Stimulated activated CD4-positive, alpha-beta T cell treated with anti-CD3 and anti-CD28 coated beads, Interleukin-2, amount 100 ng/mL, for 48 hours (primary cell): ENCODE measurements at regions not wholly inside any gene's neighbourhood (a gene's known extent, or its start where the extent isn't known, plus 50 kb on each side); places are given as distances from the start of the nearest gene placed in this dataset.

Experiments
- DNase-seq, 2 donors: peaks; one replicate each; pipeline ENCODE4 v3.0.0-alpha.2; 2020

GRCh38 chr2:235141411-235142128 lies 189.8 kb downstream of the SH3BP4 start:
- DNase-seq: no peak

- no peak for DNase-seq
These were observed 190.8 kb downstream of the SH3BP4 start for GRCh38 chr2:235142601-235143000.

GRCh38 chr2:235143789-235144188 lies 192.0 kb downstream of the SH3BP4 start:
- DNase-seq: no peak

GRCh38 chr2:235144291-235144690 lies 192.5 kb downstream of the SH3BP4 start:
- no peak for DNase-seq

GRCh38 chr2:235146206-235146605 lies 194.4 kb downstream of the SH3BP4 start:
- DNase-seq: no peak

- DNase-seq: no peak
These were observed 195.2 kb downstream of the SH3BP4 start for GRCh38 chr2:235146871-235147565.

- no peak for DNase-seq
These were observed 196.7 kb downstream of the SH3BP4 start for GRCh38 chr2:235148201-235149170.

- DNase-seq: no peak
These were observed 197.4 kb downstream of the SH3BP4 start for GRCh38 chr2:235149240-235149659.

GRCh38 chr2:235149736-235150135 lies 197.9 kb downstream of the SH3BP4 start:
- no peak for DNase-seq

- no peak for DNase-seq
These were observed 199.3 kb downstream of the SH3BP4 start for GRCh38 chr2:235151152-235151551.

- DNase-seq: no peak
These were observed 203.3 kb downstream of the SH3BP4 start for GRCh38 chr2:235155163-235155562.

- no peak for DNase-seq
These were observed 204.2 kb downstream of the SH3BP4 start for GRCh38 chr2:235156055-235156454.

- DNase-seq: no peak
These were observed 206.1 kb downstream of the SH3BP4 start for GRCh38 chr2:235157746-235158482.

GRCh38 chr2:235160281-235160810 lies 208.5 kb downstream of the SH3BP4 start:
- DNase-seq: no peak

- no peak for DNase-seq
These were observed 209.7 kb downstream of the SH3BP4 start for GRCh38 chr2:235161565-235161964.

GRCh38 chr2:235162082-235162836 lies 210.4 kb downstream of the SH3BP4 start:
- DNase-seq: no peak

GRCh38 chr2:235162837-235163197 lies 211.0 kb downstream of the SH3BP4 start:
- no peak for DNase-seq

- DNase-seq: no peak
These were observed 213.3 kb downstream of the SH3BP4 start for GRCh38 chr2:235165136-235165535.

GRCh38 chr2:235165631-235166030 lies 213.8 kb downstream of the SH3BP4 start:
- no peak for DNase-seq

GRCh38 chr2:235168174-235168979 lies 216.6 kb downstream of the SH3BP4 start:
- DNase-seq: no peak

GRCh38 chr2:235170016-235170415 lies 218.2 kb downstream of the SH3BP4 start:
- no peak for DNase-seq
